IMR-90 (cell line): ENCODE measurements at regions not wholly inside any gene's neighbourhood (a gene's known extent, or its start where the extent isn't known, plus 50 kb on each side); places are given as distances from the start of the nearest gene placed in this dataset.

Source experiments
- ATAC-seq: fragments of 200-7000 bp; cut with Tn5 transposase; 2 replicates; pipeline ENCODE4 v1.9.1; 2020; ENCODE audit warnings: low read depth, mild to moderate bottlenecking, moderate library complexity
- BruUV-seq: library from RNA; stranded (reverse); fragments of 400-500 nt; replicated peaks from 2 replicates; lab custom pipeline; 2021; lab: Mats Ljungman, UMichigan
- CTCF ChIA-PET: fragments of 300-600 bp; formaldehyde crosslinking; extraction: SDS; loops from one replicate; lab custom pipeline; 2021; ENCODE audit warnings: antibody characterized with exemption; lab: Yijun Ruan, JAX
- POLR2A ChIA-PET: fragments of 300-600 bp; sonication (Branson Sonifier 250); formaldehyde crosslinking; loops from one replicate; lab custom pipeline; 2022; ENCODE audit warnings: antibody characterized with exemption; ENCODE audit not compliant: unreplicated experiment; lab: Charles Lee
- DNase-seq: peaks from one replicate; pipeline ENCODE4 v3.0.0; 2013
- H2AFZ ChIP-seq: replicated peaks from 2 replicates; pipeline ENCODE3; 2013; ENCODE audit warnings: low read length, mild to moderate bottlenecking; ENCODE audit not compliant: poor library complexity
- H2AK5ac ChIP-seq: 2 replicates; pipeline ENCODE4 v1.6.1; 2013; ENCODE audit warnings: low read depth, low read length, inconsistent platforms
- H2AK9ac ChIP-seq: replicated peaks from 2 replicates; pipeline ENCODE3; 2013; ENCODE audit warnings: mild to moderate bottlenecking, low read depth, low read length, moderate library complexity; ENCODE audit not compliant: poor library complexity
- H2BK120ac ChIP-seq: 2 replicates; pipeline ENCODE4 v1.6.1; 2013; ENCODE audit warnings: low read depth, low read length, inconsistent platforms
- H2BK15ac ChIP-seq: 3 replicates; pipeline ENCODE4 v1.6.1; 2013; ENCODE audit warnings: low read depth, low read length, inconsistent platforms
- H2BK20ac ChIP-seq: 2 replicates; pipeline ENCODE4 v1.6.1; 2013; ENCODE audit warnings: low read depth, mild to moderate bottlenecking, inconsistent platforms, low read length, moderate library complexity
- H2BK5ac ChIP-seq: 2 replicates; pipeline ENCODE4 v1.6.1; 2013; ENCODE audit warnings: mild to moderate bottlenecking, low read depth, low read length, inconsistent platforms; ENCODE audit not compliant: poor library complexity, severe bottlenecking
- H3K14ac ChIP-seq: replicated peaks from 2 replicates; pipeline ENCODE4 v1.6.1; 2013; ENCODE audit warnings: low read depth, low read length, inconsistent platforms
- H3K18ac ChIP-seq: 2 replicates; pipeline ENCODE4 v1.6.1; 2013; ENCODE audit warnings: low read depth, low read length, control low read depth
- H3K23ac ChIP-seq: 2 replicates; pipeline ENCODE4 v1.6.1; 2013; ENCODE audit warnings: low read depth, low read length, inconsistent platforms
- H3K27ac ChIP-seq: 2 replicates; pipeline ENCODE4 v1.5.1; 2013; ENCODE audit warnings: mild to moderate bottlenecking, control low read depth, low read length; ENCODE audit not compliant: insufficient read depth
- H3K27me3 ChIP-seq: 2 replicates; pipeline ENCODE4 v1.6.1; 2013; ENCODE audit warnings: low read length; ENCODE audit not compliant: control insufficient read depth, insufficient read depth
- H3K36me3 ChIP-seq: 2 replicates; pipeline ENCODE4 v1.6.1; 2013; ENCODE audit warnings: low read length, mixed read lengths; ENCODE audit not compliant: control insufficient read depth, insufficient read depth
- H3K4ac ChIP-seq: 2 replicates; pipeline ENCODE4 v1.6.1; 2013; ENCODE audit warnings: low read depth, low read length, inconsistent platforms
- H3K4me1 ChIP-seq: 2 replicates; pipeline ENCODE4 v1.6.1; 2013; ENCODE audit warnings: low read length, mixed read lengths; ENCODE audit not compliant: control insufficient read depth, insufficient read depth
- H3K4me2 ChIP-seq: 2 replicates; pipeline ENCODE4 v1.6.1; 2013; ENCODE audit warnings: low read depth, mild to moderate bottlenecking, control low read depth, low read length, moderate library complexity
- H3K4me3 ChIP-seq: 2 replicates; pipeline ENCODE4 v1.5.1; 2013; ENCODE audit warnings: low read depth, mild to moderate bottlenecking, control low read depth, low read length, moderate library complexity; ENCODE audit not compliant: insufficient read depth
- H3K56ac ChIP-seq: 2 replicates; pipeline ENCODE4 v1.6.1; 2013; ENCODE audit warnings: low read length, inconsistent platforms; ENCODE audit not compliant: insufficient read depth; ENCODE audit errors: extremely low read depth
- H3K79me1 ChIP-seq, 2 experiments: 2 replicates each; pipeline ENCODE4 v1.6.1; 2013; ENCODE audit warnings: low read length in 2 of 2, inconsistent platforms in 1 of 2, low read depth in 1 of 2
- H3K9ac ChIP-seq: 2 replicates; pipeline ENCODE4 v1.6.1; 2013; ENCODE audit warnings: low read depth, low read length, control low read depth
- H3K9me1 ChIP-seq: 2 replicates; pipeline ENCODE4 v1.6.1; 2013; ENCODE audit warnings: low read length, inconsistent platforms; ENCODE audit not compliant: insufficient read depth
- H3K9me3 ChIP-seq: 2 replicates; pipeline ENCODE4 v1.6.1; 2013; ENCODE audit warnings: low read length; ENCODE audit not compliant: control insufficient read depth, insufficient read depth
- H4K20me1 ChIP-seq: 2 replicates; pipeline ENCODE4 v1.6.1; 2013; ENCODE audit warnings: low read length, inconsistent platforms; ENCODE audit not compliant: insufficient read depth
- H4K5ac ChIP-seq: 2 replicates; pipeline ENCODE4 v1.6.1; 2013; ENCODE audit warnings: mild to moderate bottlenecking, low read depth, low read length, control low read depth
- H4K8ac ChIP-seq, 2 experiments: 2 replicates each; pipeline ENCODE4 v1.6.1; 2013; ENCODE audit warnings: low read depth in 2 of 2, low read length in 2 of 2, control low read depth in 1 of 2, inconsistent platforms in 1 of 2
- H4K91ac ChIP-seq: 2 replicates; pipeline ENCODE4 v1.6.1; 2013; ENCODE audit warnings: low read depth, low read length, inconsistent platforms; ENCODE audit not compliant: insufficient read depth
- BHLHE40 ChIP-seq: fragments of 150-350 bp; IDR thresholded peaks from 2 replicates; pipeline ENCODE4 v1.6.1; 2016; ENCODE audit warnings: mild to moderate bottlenecking, low read depth, low read length
- CEBPB ChIP-seq: IDR thresholded peaks from 2 replicates; pipeline ENCODE4 v1.6.1; 2012; ENCODE audit warnings: low read depth, low read length, improper control_type of control experiment
- CHD1 ChIP-seq: IDR thresholded peaks from 2 replicates; pipeline ENCODE4 v1.6.1; 2012; ENCODE audit warnings: low read depth, low read length, improper control_type of control experiment
- CTCF ChIP-seq: conservative IDR thresholded peaks from 2 replicates; pipeline ENCODE4 v1.5.1; 2012; ENCODE audit warnings: mild to moderate bottlenecking, low read depth, low read length, improper control_type of control experiment
- FOS ChIP-seq: fragments of 150-350 bp; IDR thresholded peaks from 2 replicates; pipeline ENCODE4 v1.6.1; 2016; ENCODE audit warnings: low read depth, low read length
- MAFK ChIP-seq: IDR thresholded peaks from 2 replicates; pipeline ENCODE4 v1.6.1; 2012; ENCODE audit warnings: low read depth, low read length, improper control_type of control experiment
- MAZ ChIP-seq: IDR thresholded peaks from 2 replicates; pipeline ENCODE4 v1.6.1; 2012; ENCODE audit warnings: low read depth, mild to moderate bottlenecking, low read length, improper control_type of control experiment, moderate library complexity, borderline replicate concordance
- MXI1 ChIP-seq: IDR thresholded peaks from 2 replicates; pipeline ENCODE4 v1.6.1; 2012; ENCODE audit warnings: low read depth, mild to moderate bottlenecking, low read length, moderate library complexity, borderline replicate concordance
- NFE2L2 ChIP-seq: fragments of 150-350 bp; IDR thresholded peaks from 2 replicates; pipeline ENCODE4 v1.6.1; 2016; ENCODE audit warnings: low read depth, mild to moderate bottlenecking, low read length
- POLR2A ChIP-seq: IDR thresholded peaks from 2 replicates; pipeline ENCODE4 v1.6.1; 2012; ENCODE audit warnings: mild to moderate bottlenecking, low read depth, low read length
- RAD21 ChIP-seq: IDR thresholded peaks from 2 replicates; pipeline ENCODE4 v1.6.1; 2012; ENCODE audit warnings: low read length, improper control_type of control experiment
- RFX5 ChIP-seq: IDR thresholded peaks from 2 replicates; pipeline ENCODE4 v1.8.0; 2012; ENCODE audit warnings: low read depth, mild to moderate bottlenecking, low read length, moderate library complexity
- SMC3 ChIP-seq: fragments of 150-350 bp; IDR thresholded peaks from 2 replicates; pipeline ENCODE4 v1.6.1; 2016; ENCODE audit warnings: low read depth, mild to moderate bottlenecking, antibody characterized with exemption, low read length, moderate library complexity
- USF2 ChIP-seq: fragments of 150-350 bp; IDR thresholded peaks from 2 replicates; pipeline ENCODE4 v1.6.1; 2017; ENCODE audit warnings: mild to moderate bottlenecking, antibody characterized with exemption, low read length, low read depth
- WGBS, 2 experiments: methylation state at CpG; one replicate each; pipeline versions ENCODE4 v1.1.5 to v1.1.7; 2013; ENCODE audit warnings: missing lambda C conversion rate in 2 of 2; ENCODE audit not compliant: insufficient read length in 1 of 2; ENCODE audit errors: extremely low coverage in 2 of 2; 5-methylcytosine and 5-hydroxymethylcytosine counted together
- dilution Hi-C: fragments of 300-500 bp; cut with HindIII; formaldehyde crosslinking; loops from one replicate; pipeline ENCODE4 v1.14.3; 2018; ENCODE audit warnings: low sequenced_read_pairs; ENCODE audit not compliant: unreplicated experiment
- in situ Hi-C: fragments of 300-500 bp; cut with MboI; formaldehyde crosslinking; loops from 3 replicates; pipeline ENCODE4 v1.14.3; 2019; ENCODE audit warnings: low sequenced_read_pairs, inconsistent platforms, mixed read lengths
- intact Hi-C: fragments of 100-400 bp; cut with micrococcal nuclease; formaldehyde crosslinking; loops from 2 replicates; pipeline ENCODE4 v1.10.0; 2022
- TF ChIP-seq, protein P1 (sequence below): fragments of 150-350 bp; IDR thresholded peaks from 2 replicates; pipeline ENCODE4 v1.6.1; 2016; ENCODE audit warnings: low read depth, mild to moderate bottlenecking, low read length, moderate library complexity, borderline replicate concordance

DNA sequence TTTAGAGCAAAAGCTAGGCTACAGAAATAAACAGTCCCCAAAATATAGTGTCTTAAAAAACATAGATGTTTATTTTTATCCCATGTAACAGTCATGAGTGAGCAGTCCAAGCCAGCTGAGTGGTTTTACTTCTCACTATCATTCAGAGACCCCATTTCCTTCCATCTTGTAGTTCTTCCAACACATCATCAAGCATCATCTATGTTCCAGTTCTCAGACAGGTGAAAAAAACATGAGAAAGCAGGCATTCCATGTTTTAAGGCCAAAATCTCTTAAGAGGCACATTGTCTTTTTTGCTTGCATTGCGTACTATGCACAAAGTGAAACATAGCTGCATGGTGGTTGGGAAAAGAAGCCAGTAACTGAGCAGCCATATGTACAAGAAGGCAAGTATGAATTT is 128.6 kb downstream of the ATOH1 start:
- Histone ChIP-seq H3K23ac (no peak overlapping the region), H3K4me3 (no peak overlapping the region), H2AK9ac (no peak overlapping the region), H2BK120ac (no peak overlapping the region), H4K5ac (no peak overlapping the region), H3K9me3 (no peaks in the 10 kb centered on the region), H3K14ac (no peak overlapping the region), H2AFZ (no peak overlapping the region), H4K8ac (no peak overlapping the region), H3K18ac (no peak overlapping the region), H2BK20ac (no peak overlapping the region), H3K27me3 (no peaks in the 10 kb centered on the region), H4K91ac (no peak overlapping the region), H2AK5ac (no peak overlapping the region), H2BK5ac (no peak overlapping the region), H3K79me1 (no peaks in the 10 kb centered on the region), H3K4ac (no peak overlapping the region), H3K9me1 (no peaks in the 10 kb centered on the region), H3K4me1 (no peaks in the 10 kb centered on the region), H2BK15ac (no peak overlapping the region), H3K4me2 (no peak overlapping the region), H3K36me3 (no peaks in the 10 kb centered on the region), H3K9ac (no peak overlapping the region), H3K56ac (no peak overlapping the region), H4K20me1 (no peaks in the 10 kb centered on the region), H3K27ac (no peak overlapping the region)
- in situ Hi-C loops: no loop called here
- intact Hi-C loops: no loop called here
- ChIA-PET POLR2A (no interaction called here), CTCF (no interaction called here)
- dilution Hi-C loops: no loop called here
- BruUV-seq: no TSS peak
- no peak for TF ChIP-seq MAZ
- no peak for TF ChIP-seq SMC3
- TF ChIP-seq CEBPB: no peak
- no peak for TF ChIP-seq FOS
- TF ChIP-seq RFX5: no peak
- TF ChIP-seq, protein P1, sequence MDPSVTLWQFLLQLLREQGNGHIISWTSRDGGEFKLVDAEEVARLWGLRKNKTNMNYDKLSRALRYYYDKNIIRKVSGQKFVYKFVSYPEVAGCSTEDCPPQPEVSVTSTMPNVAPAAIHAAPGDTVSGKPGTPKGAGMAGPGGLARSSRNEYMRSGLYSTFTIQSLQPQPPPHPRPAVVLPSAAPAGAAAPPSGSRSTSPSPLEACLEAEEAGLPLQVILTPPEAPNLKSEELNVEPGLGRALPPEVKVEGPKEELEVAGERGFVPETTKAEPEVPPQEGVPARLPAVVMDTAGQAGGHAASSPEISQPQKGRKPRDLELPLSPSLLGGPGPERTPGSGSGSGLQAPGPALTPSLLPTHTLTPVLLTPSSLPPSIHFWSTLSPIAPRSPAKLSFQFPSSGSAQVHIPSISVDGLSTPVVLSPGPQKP: no peak
- TF ChIP-seq NFE2L2: no peak
- TF ChIP-seq MXI1: no peak
- no peak for TF ChIP-seq MAFK
- no peak for TF ChIP-seq BHLHE40
- TF ChIP-seq CHD1: no peak
- TF ChIP-seq POLR2A: no peak
- no peak for TF ChIP-seq USF2
- no peak for TF ChIP-seq RAD21
- no peak for TF ChIP-seq CTCF
- WGBS, 2 experiments: no CpG with 5 or more reads among the region's 1 CpG
- ATAC-seq (no peak), DNase-seq (no peak)
